Mesendoderm (in vitro differentiated cells): ENCODE measurements at regions not wholly inside any gene's neighbourhood (a gene's known extent, or its start where the extent isn't known, plus 50 kb on each side); places are given as distances from the start of the nearest gene placed in this dataset.

Source experiments
- DNase-seq: peaks from one replicate; pipeline ENCODE4 v3.0.0; 2013
- H2AK5ac ChIP-seq: 2 replicates; pipeline ENCODE4 v1.6.1; 2013; ENCODE audit warnings: low read length, inconsistent platforms
- H2BK120ac ChIP-seq: 2 replicates; pipeline ENCODE4 v1.6.1; 2013; ENCODE audit warnings: low read depth, mild to moderate bottlenecking, low read length, moderate library complexity, mixed read lengths
- H2BK15ac ChIP-seq: replicated peaks from 2 replicates; pipeline ENCODE4 v1.6.1; 2013; ENCODE audit warnings: low read depth, mild to moderate bottlenecking, moderate library complexity
- H2BK5ac ChIP-seq: 2 replicates; pipeline ENCODE4 v1.6.1; 2013; ENCODE audit warnings: low read length, inconsistent platforms
- H3K18ac ChIP-seq: 2 replicates; pipeline ENCODE4 v1.6.1; 2013; ENCODE audit warnings: mild to moderate bottlenecking, low read length, mixed read lengths
- H3K23ac ChIP-seq: one replicate; pipeline ENCODE4 v1.6.1; 2013; ENCODE audit warnings: low read length
- H3K27ac ChIP-seq: 2 replicates; pipeline ENCODE4 v1.5.1; 2013; ENCODE audit warnings: low read depth, mild to moderate bottlenecking, inconsistent platforms, low read length, moderate library complexity
- H3K27me3 ChIP-seq: 2 replicates; pipeline ENCODE4 v1.6.1; 2013; ENCODE audit warnings: low read length, control low read depth, mild to moderate bottlenecking, inconsistent platforms; ENCODE audit not compliant: insufficient read depth, poor library complexity
- H3K36me3 ChIP-seq: 2 replicates; pipeline ENCODE4 v1.6.1; 2013; ENCODE audit warnings: low read length, inconsistent platforms; ENCODE audit not compliant: control insufficient read depth, insufficient read depth
- H3K4ac ChIP-seq: one replicate; pipeline ENCODE4 v1.6.1; 2013; ENCODE audit warnings: low read depth, mild to moderate bottlenecking, low read length, moderate library complexity
- H3K4me1 ChIP-seq: 2 replicates; pipeline ENCODE4 v1.6.1; 2013; ENCODE audit warnings: low read depth, low read length, inconsistent platforms; ENCODE audit not compliant: control insufficient read depth
- H3K4me2 ChIP-seq: 2 replicates; pipeline ENCODE4 v1.6.1; 2013; ENCODE audit warnings: low read length
- H3K4me3 ChIP-seq: 2 replicates; pipeline ENCODE4 v1.5.1; 2013; ENCODE audit warnings: mild to moderate bottlenecking, low read length
- H3K56ac ChIP-seq: one replicate; pipeline ENCODE4 v1.6.1; 2013; ENCODE audit warnings: low read length
- H3K79me1 ChIP-seq: 2 replicates; pipeline ENCODE4 v1.6.1; 2013; ENCODE audit warnings: low read length, inconsistent platforms
- H3K79me2 ChIP-seq: 2 replicates; pipeline ENCODE4 v1.6.1; 2013; ENCODE audit warnings: mild to moderate bottlenecking, low read length; ENCODE audit not compliant: control insufficient read depth, insufficient read depth
- H3K9ac ChIP-seq: 2 replicates; pipeline ENCODE4 v1.6.1; 2013; ENCODE audit warnings: low read length, inconsistent platforms
- H4K5ac ChIP-seq: one replicate; pipeline ENCODE4 v1.6.1; 2013; ENCODE audit warnings: low read length
- H4K8ac ChIP-seq: one replicate; pipeline ENCODE4 v1.6.1; 2013; ENCODE audit warnings: low read depth, mild to moderate bottlenecking, control low read depth, low read length, moderate library complexity
- WGBS: extraction: QIAGEN DNeasy Blood & Tissue Kit; methylation state at CpG from one replicate; pipeline ENCODE4 v1.1.7; 2013; ENCODE audit warnings: low lambda C conversion rate, missing lambda C conversion rate; ENCODE audit not compliant: insufficient coverage; ENCODE audit errors: extremely low coverage; 5-methylcytosine and 5-hydroxymethylcytosine counted together

- H3K4ac ChIP-seq, result no peak overlapping the region
- no peak overlapping the region for H3K18ac ChIP-seq
- H3K56ac ChIP-seq, result no peak overlapping the region
- H3K27me3 ChIP-seq, result no peaks in the 10 kb centered on the region
- H2BK5ac ChIP-seq, result no peak overlapping the region
- no peaks in the 10 kb centered on the region for H3K4me1 ChIP-seq
- no peaks in the 10 kb centered on the region for H3K79me1 ChIP-seq
- H4K5ac ChIP-seq, result no peak overlapping the region
- H3K27ac ChIP-seq, result no peak overlapping the region
- H3K36me3 ChIP-seq, result no peaks in the 10 kb centered on the region
- no peak overlapping the region for H3K23ac ChIP-seq
- H3K9ac ChIP-seq, result no peak overlapping the region
- no peak overlapping the region for H3K4me2 ChIP-seq
- no peak overlapping the region for H3K4me3 ChIP-seq
- DNase-seq, result no peak
- no peak overlapping the region for H2BK15ac ChIP-seq
- no peak overlapping the region for H2AK5ac ChIP-seq
- WGBS, result no CpG with 5 or more reads among the region's 1 CpG
- no peak overlapping the region for H2BK120ac ChIP-seq
- H4K8ac ChIP-seq, result no peak overlapping the region
- no peaks in the 10 kb centered on the region for H3K79me2 ChIP-seq
Observed at GRCh38 chr6:80728101-80728750, 621.8 kb downstream of the BCKDHB start.

- no CpG with 5 or more reads among the region's 5 CpGs for WGBS
Observed at GRCh38 chr6:80725156-80725930, 618.9 kb downstream of the BCKDHB start.

GRCh38 chr6:80720824-80721223, 614.4 kb downstream of the BCKDHB start:
- DNase-seq, result no peak
- no peak overlapping the region for H3K23ac ChIP-seq
- no peak overlapping the region for H4K5ac ChIP-seq
- no peaks in the 10 kb centered on the region for H3K27me3 ChIP-seq
- no peak overlapping the region for H3K4me3 ChIP-seq
- H4K8ac ChIP-seq, result no peak overlapping the region
- no peaks in the 10 kb centered on the region for H3K79me1 ChIP-seq
- no peak overlapping the region for H3K18ac ChIP-seq
- no CpG with 5 or more reads among the region's 3 CpGs for WGBS
- no peak overlapping the region for H3K4me2 ChIP-seq
- H3K4me1 ChIP-seq, result no peaks in the 10 kb centered on the region
- no peak overlapping the region for H3K9ac ChIP-seq
- no peaks in the 10 kb centered on the region for H3K36me3 ChIP-seq
- H2BK15ac ChIP-seq, result no peak overlapping the region
- no peak overlapping the region for H2AK5ac ChIP-seq
- H3K4ac ChIP-seq, result no peak overlapping the region
- H2BK120ac ChIP-seq, result no peak overlapping the region
- no peak overlapping the region for H2BK5ac ChIP-seq
- no peak overlapping the region for H3K27ac ChIP-seq
- H3K56ac ChIP-seq, result no peak overlapping the region
- no peaks in the 10 kb centered on the region for H3K79me2 ChIP-seq

More at GRCh38 chr6:80725156-80725930, 618.9 kb downstream of the BCKDHB start:
- H2BK15ac ChIP-seq, result no peak overlapping the region
- H3K79me1 ChIP-seq, result no peaks in the 10 kb centered on the region
- no peaks in the 10 kb centered on the region for H3K4me1 ChIP-seq
- no peak overlapping the region for H4K8ac ChIP-seq
- no peak for DNase-seq
- H3K9ac ChIP-seq, result no peak overlapping the region
- no peak overlapping the region for H2BK120ac ChIP-seq
- H3K4ac ChIP-seq, result no peak overlapping the region
- H3K56ac ChIP-seq, result no peak overlapping the region
- H3K23ac ChIP-seq, result no peak overlapping the region
- H4K5ac ChIP-seq, result no peak overlapping the region
- no peaks in the 10 kb centered on the region for H3K27me3 ChIP-seq
- no peak overlapping the region for H3K4me2 ChIP-seq
- no peak overlapping the region for H3K4me3 ChIP-seq
- no peak overlapping the region for H3K27ac ChIP-seq
- no peak overlapping the region for H2AK5ac ChIP-seq
- no peak overlapping the region for H2BK5ac ChIP-seq
- no peak overlapping the region for H3K18ac ChIP-seq
- H3K36me3 ChIP-seq, result no peaks in the 10 kb centered on the region
- no peaks in the 10 kb centered on the region for H3K79me2 ChIP-seq

GRCh38 chr6:80714513-80714912, 608.0 kb downstream of the BCKDHB start:
- Histone ChIP-seq H2AK5ac (no peak overlapping the region), H2BK5ac (no peak overlapping the region), H4K5ac (no peak overlapping the region), H4K8ac (no peak overlapping the region), H3K27ac (no peak overlapping the region), H3K27me3 (no peaks in the 10 kb centered on the region), H3K36me3 (no peaks in the 10 kb centered on the region), H3K4me3 (no peak overlapping the region), H3K56ac (no peak overlapping the region), H3K4me1 (no peaks in the 10 kb centered on the region), H3K9ac (no peak overlapping the region), H2BK120ac (no peak overlapping the region), H3K23ac (no peak overlapping the region), H3K4me2 (no peak overlapping the region), H3K79me2 (no peaks in the 10 kb centered on the region), H2BK15ac (no peak overlapping the region), H3K18ac (no peak overlapping the region), H3K4ac (no peak overlapping the region), H3K79me1 (no peaks in the 10 kb centered on the region)
- DNase-seq, result no peak
- no CpG with 5 or more reads among the region's 6 CpGs for whole genome bisulfite sequencing

GRCh38 chr6:80698459-80698858, 592.0 kb downstream of the BCKDHB start:
- H3K23ac ChIP-seq, result no peak overlapping the region
- H2BK15ac ChIP-seq, result no peak overlapping the region
- H3K4ac ChIP-seq, result no peak overlapping the region
- no peak overlapping the region for H2AK5ac ChIP-seq
- no peak overlapping the region for H2BK120ac ChIP-seq
- no peak overlapping the region for H3K9ac ChIP-seq
- DNase-seq, result no peak
- no peaks in the 10 kb centered on the region for H3K4me1 ChIP-seq
- H3K4me3 ChIP-seq, result no peak overlapping the region
- H3K56ac ChIP-seq, result no peak overlapping the region
- no CpG with 5 or more reads among the region's 3 CpGs for WGBS
- no peaks in the 10 kb centered on the region for H3K36me3 ChIP-seq
- H4K8ac ChIP-seq, result no peak overlapping the region
- no peak overlapping the region for H3K27ac ChIP-seq
- H3K18ac ChIP-seq, result no peak overlapping the region
- no peaks in the 10 kb centered on the region for H3K79me1 ChIP-seq
- no peaks in the 10 kb centered on the region for H3K27me3 ChIP-seq
- H3K79me2 ChIP-seq, result no peaks in the 10 kb centered on the region
- H2BK5ac ChIP-seq, result no peak overlapping the region
- no peak overlapping the region for H3K4me2 ChIP-seq
- no peak overlapping the region for H4K5ac ChIP-seq
